ENCODE measurements at regions not wholly inside any gene's neighbourhood (a gene's known extent, or its start where the extent isn't known, plus 50 kb on each side); places are given as distances from the start of the nearest gene placed in this dataset.

DNA sequence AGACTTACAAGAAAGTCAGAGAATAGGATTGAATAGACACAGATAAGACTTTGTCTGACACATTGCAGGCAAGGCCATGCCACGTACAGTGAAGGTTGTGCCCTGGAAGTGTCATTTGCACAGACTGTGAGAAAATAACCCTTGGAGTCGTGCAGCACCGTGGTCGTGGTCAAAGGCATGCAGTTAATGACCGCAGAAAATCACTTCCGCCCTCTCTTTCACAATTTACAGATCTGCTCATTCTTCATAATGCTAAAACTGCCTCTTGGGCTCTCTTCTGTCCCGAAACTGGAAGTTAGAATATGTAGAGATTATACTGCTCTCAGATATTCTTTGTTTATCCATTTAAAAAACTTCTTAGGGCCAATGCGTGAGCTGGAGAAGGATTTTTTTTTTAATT, 73.2 kb upstream of the CTXND1 start:
- TF ChIP-seq, protein P1, sequence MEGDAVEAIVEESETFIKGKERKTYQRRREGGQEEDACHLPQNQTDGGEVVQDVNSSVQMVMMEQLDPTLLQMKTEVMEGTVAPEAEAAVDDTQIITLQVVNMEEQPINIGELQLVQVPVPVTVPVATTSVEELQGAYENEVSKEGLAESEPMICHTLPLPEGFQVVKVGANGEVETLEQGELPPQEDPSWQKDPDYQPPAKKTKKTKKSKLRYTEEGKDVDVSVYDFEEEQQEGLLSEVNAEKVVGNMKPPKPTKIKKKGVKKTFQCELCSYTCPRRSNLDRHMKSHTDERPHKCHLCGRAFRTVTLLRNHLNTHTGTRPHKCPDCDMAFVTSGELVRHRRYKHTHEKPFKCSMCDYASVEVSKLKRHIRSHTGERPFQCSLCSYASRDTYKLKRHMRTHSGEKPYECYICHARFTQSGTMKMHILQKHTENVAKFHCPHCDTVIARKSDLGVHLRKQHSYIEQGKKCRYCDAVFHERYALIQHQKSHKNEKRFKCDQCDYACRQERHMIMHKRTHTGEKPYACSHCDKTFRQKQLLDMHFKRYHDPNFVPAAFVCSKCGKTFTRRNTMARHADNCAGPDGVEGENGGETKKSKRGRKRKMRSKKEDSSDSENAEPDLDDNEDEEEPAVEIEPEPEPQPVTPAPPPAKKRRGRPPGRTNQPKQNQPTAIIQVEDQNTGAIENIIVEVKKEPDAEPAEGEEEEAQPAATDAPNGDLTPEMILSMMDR (IDR thresholded peaks at IDR 0.05; ENCODE audit: low read depth, low read length), result no peak
- Histone ChIP-seq H3K27ac (ENCODE audit: low read depth, low read length) (no peak overlapping the region), H3K9me3 (ENCODE audit: control insufficient read depth, insufficient read depth, low read length) (no peaks in the 10 kb centered on the region; the same call in 1 of the 2 replicates), H3K4me3 (ENCODE audit: low read depth, low read length) (no peak overlapping the region), H3K27me3 (ENCODE audit: control insufficient read depth, insufficient read depth, low read length) (no peaks in the 10 kb centered on the region)
- POLR2A ChIA-PET, result no interaction called here
- CTCF ChIA-PET, result no interaction called here
- no peak for DNase-seq (ENCODE audit: low read depth, low spot score)

DNA sequence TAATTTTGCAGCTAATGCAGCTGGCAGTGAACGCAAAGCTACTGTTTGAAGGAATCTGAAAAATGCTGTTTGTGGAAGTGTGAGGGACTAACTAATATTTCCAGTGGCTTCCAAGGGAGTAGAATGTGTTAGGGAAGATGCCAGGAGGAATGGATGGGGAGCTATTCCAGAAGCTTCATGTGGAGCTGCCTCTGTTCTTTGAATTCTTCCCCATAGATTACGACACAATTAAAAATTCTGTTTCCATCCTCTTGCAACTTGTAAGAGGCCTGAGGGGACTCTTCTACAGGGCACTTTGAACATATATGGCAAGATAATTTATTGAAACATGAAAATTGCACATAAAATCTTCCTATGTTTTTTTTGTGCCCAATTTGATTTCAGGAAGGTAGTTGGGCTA, 74.3 kb upstream of the CTXND1 start:
- no peak overlapping the region for H3K4me3 ChIP-seq (ENCODE audit: low read depth, low read length)
- CTCF ChIA-PET, result no interaction called here
- no peaks in the 10 kb centered on the region for H3K27me3 ChIP-seq (ENCODE audit: control insufficient read depth, insufficient read depth, low read length)
- TF ChIP-seq, protein P1 (IDR thresholded peaks at IDR 0.05; ENCODE audit: low read depth, low read length), result no peak
- POLR2A ChIA-PET, result no interaction called here
- H3K27ac ChIP-seq (ENCODE audit: low read depth, low read length), result no peak overlapping the region
- DNase-seq (ENCODE audit: low read depth, low spot score), result no peak
- H3K9me3 ChIP-seq (ENCODE audit: control insufficient read depth, insufficient read depth, low read length), result no peaks in the 10 kb centered on the region; the same call in 1 of the 2 replicates

DNA sequence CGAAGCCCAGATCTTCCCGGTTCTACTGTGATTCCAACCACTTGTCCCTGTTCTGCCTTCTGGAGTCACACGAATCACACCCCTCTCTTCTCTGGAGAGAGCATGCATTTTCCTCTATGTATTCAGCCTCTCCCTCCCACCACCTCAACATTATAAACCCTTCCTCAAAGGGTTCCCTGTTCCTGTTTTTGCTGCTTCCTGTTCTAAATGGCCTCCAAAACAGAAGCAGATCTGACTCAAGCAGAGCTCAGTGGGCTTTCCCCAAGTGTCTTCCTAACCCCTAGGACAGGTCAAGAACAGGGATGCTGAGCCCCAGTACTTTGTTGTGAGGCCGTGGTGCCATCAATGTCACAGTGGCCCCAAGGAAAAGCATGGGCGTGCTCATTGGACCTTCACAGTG, 75.7 kb upstream of the ARNT2 start:
- Histone ChIP-seq H3K27ac (ENCODE audit: low read depth, low read length) (no peak overlapping the region), H3K9me3 (ENCODE audit: control insufficient read depth, insufficient read depth, low read length) (peaks cover 5% of the 10 kb centered on the region), H3K27me3 (ENCODE audit: control insufficient read depth, insufficient read depth, low read length) (peaks cover 3% of the 10 kb centered on the region), H3K4me3 (ENCODE audit: low read depth, low read length) (no peak overlapping the region)
- DNase-seq (ENCODE audit: low read depth, low spot score), result no peak
- TF ChIP-seq, protein P1 (IDR thresholded peaks at IDR 0.05; ENCODE audit: low read depth, low read length), result no peak
- ChIA-PET POLR2A (no interaction called here), CTCF (no interaction called here)

DNA sequence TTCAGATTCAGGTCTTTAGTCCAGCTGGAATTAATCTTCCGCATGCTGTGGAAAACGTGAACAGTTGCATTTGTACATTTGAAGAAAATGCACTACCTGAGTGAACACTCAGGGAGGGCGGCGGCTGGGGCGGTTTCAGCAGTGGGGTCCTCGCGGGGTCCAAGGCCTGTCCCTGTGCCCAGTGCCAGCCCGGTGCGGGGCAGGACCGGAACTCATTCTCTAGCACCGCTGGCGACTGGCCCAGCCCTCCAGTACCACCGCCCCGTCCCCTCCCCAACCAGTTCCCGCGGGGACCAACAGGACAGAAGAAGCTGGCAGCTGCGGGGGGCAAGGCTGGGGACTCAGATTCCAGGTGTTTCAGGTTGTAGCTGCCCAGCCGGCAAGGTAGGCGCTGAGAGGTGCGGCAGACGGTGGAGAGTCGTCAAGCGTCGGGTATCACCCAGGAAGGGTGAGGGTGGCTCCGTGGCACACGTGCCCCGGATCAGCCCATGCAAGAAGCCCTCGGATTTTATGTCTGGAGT, 72.2 kb upstream of the ARNT2 start:
- no peak overlapping the region for H3K27ac ChIP-seq (ENCODE audit: low read depth, low read length)
- peaks cover 12% of the 10 kb centered on the region for H3K27me3 ChIP-seq (ENCODE audit: control insufficient read depth, insufficient read depth, low read length)
- ChIA-PET POLR2A (no interaction called here), CTCF (no interaction called here)
- no peak for DNase-seq (ENCODE audit: low read depth, low spot score)
- TF ChIP-seq, protein P1 (IDR thresholded peaks at IDR 0.05; ENCODE audit: low read depth, low read length), result no peak
- peaks cover 5% of the 10 kb centered on the region for H3K9me3 ChIP-seq (ENCODE audit: control insufficient read depth, insufficient read depth, low read length)
- no peak overlapping the region for H3K4me3 ChIP-seq (ENCODE audit: low read depth, low read length)

DNA sequence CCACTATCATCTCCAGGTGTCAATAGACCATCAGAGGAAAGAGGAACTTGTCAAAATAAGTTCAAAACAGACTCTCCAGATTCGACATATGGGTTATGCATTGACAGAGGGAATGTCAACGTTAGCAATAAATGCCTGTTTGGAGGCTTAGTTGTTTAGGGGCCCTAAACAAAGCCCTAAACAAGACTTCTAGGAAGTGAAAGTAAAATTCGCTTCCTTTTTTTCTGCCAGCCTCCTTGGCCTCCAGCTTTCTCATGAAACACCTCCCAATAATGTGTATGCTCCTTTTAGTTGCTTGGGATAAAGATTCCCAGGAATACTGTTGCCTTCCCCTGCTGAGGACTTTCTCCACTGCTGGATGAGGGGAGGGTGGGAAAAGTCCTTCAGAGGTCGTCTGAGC, 70.9 kb upstream of the ARNT2 start:
- POLR2A ChIA-PET, result no interaction called here
- Histone ChIP-seq H3K9me3 (ENCODE audit: control insufficient read depth, insufficient read depth, low read length) (peaks cover 5% of the 10 kb centered on the region; the same call in 1 of the 2 replicates), H3K4me3 (ENCODE audit: low read depth, low read length) (no peak overlapping the region), H3K27ac (ENCODE audit: low read depth, low read length) (no peak overlapping the region), H3K27me3 (ENCODE audit: control insufficient read depth, insufficient read depth, low read length) (peaks cover 12% of the 10 kb centered on the region)
- DNase-seq (ENCODE audit: low read depth, low spot score), result no peak
- CTCF ChIA-PET, result no interaction called here
- TF ChIP-seq, protein P1 (IDR thresholded peaks at IDR 0.05; ENCODE audit: low read depth, low read length), result no peak

Data from AG04450 (cell line).